GM21367 (cell line): ENCODE measurements at regions not wholly inside any gene's neighbourhood (a gene's known extent, or its start where the extent isn't known, plus 50 kb on each side); places are given as distances from the start of the nearest gene placed in this dataset.

Experiments
- ATAC-seq: cut with Tn5 transposase; IDR thresholded peaks from one replicate; pipeline ENCODE4 v1.9.1; 2021; ENCODE audit not compliant: unreplicated experiment

GRCh38 chr3:83092521-83093221 is 1331.2 kb upstream of the GBE1 start:
- no peak for ATAC-seq

- ATAC-seq, result no peak
Measured at GRCh38 chr3:83076041-83076440, 1314.6 kb upstream of the GBE1 start.

DNA sequence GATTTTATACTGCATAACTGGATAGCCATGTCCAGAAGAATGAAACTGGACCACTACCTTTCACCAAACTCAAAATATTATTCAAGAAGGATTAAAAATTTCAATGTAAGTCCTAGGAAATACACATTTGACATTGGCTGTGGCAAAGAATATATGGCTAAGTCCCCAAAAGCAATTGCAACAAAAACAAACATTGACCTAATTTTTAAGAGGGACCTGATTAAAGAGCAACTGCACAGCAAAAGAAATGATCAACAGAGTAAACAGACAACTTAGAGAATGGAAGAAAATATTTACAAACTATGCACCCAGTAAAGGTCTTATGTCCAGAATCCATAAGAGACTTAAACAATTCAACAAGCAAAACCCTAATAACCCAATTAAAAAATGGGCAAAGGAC is 1313.0 kb upstream of the GBE1 start:
- ATAC-seq, result no peak

DNA sequence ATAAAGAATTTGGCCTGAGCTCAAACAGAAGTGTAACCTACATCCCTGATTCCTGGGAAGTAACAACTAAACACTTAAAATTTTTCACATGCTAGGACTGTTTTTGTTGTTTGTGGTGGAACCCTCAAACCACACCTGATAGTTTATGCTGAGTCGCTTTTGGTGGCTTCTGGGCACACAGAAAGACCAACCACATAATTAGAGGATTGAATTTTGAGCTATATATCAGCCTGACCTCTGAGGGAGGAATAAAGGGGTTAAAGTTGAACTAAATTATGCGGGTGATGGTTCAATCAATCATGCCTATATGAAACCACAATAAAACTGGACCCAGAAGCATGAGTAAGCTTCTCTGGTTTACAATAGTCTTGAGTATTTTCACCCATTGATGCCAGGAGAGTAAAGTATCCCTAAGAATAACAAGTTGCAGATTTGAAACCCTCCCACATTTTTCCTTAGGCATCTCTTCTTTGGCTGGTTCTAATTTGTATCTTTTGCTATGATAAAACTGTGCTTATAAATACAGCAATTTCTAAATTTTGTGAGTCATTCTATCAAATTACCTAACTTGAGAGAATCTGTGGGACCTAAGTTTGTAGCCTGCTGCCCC is 1304.5 kb upstream of the GBE1 start:
- ATAC-seq, result no peak

DNA sequence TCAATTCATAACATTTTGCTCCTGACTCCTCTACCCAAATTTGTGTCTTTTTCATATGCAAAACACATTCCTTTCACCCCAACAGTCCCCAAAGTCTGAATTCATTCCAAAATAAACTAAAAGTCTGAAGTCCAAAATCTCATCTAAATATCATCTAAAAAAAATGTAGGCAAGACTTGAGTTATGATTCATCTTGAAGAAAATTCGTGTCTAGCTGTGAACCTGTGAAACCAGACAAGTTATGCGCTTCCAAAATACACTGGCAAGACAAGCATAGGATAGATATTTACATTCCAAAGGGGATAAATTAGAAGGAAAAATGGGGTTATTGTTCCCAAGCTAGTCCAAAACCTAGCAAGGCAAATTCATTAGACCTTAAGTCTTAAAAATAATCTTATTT is 1302.0 kb upstream of the GBE1 start:
- no peak for ATAC-seq

- no peak for ATAC-seq
Measured at GRCh38 chr3:83048556-83048955, 1287.1 kb upstream of the GBE1 start.

DNA sequence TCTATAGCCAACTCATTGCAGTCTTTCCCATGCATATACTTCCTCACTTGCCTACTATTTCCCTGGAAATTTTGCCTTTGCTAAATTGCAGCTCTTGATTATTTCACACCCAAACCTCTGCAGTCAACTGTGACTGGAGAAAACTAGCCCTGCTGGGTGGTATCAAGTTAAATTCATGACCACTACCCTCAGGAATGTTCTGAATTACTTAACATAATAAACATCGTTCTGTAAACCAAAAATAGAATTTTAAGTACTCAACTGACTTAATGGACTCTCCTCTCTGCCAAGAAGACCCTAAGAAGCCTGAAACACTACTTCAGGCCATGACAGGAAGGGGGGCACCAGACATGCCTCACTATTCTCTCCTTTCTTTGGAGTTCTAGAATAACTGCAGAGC is 1278.0 kb upstream of the GBE1 start:
- no peak for ATAC-seq

- ATAC-seq, result no peak
Measured at GRCh38 chr3:83035704-83036010, 1274.2 kb upstream of the GBE1 start.

- no peak for ATAC-seq
Measured at GRCh38 chr3:83034806-83035703, 1273.6 kb upstream of the GBE1 start.

- ATAC-seq, result no peak
Measured at GRCh38 chr3:83033133-83033532, 1271.7 kb upstream of the GBE1 start.

DNA sequence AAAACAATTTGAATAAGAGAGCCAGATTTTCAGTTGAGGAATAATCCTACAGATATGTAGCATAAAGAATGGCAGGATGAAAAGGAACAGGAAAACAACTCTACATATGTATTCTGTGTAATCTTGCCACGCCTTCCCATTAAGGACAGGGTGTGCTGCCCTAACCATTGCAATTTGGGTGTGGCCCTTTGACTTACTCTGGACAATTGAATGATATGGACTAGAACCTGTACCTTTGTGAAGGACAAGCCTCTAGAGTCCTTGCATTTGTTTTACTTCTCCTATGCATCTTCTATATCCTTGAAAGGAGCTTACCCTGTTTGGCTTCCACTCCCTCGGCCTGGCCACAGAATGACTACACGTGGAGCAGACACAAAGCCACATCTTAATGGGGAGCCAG is 1261.6 kb upstream of the GBE1 start:
- no peak for ATAC-seq

GRCh38 chr3:83011481-83011880 is 1250.0 kb upstream of the GBE1 start:
- no peak for ATAC-seq

DNA sequence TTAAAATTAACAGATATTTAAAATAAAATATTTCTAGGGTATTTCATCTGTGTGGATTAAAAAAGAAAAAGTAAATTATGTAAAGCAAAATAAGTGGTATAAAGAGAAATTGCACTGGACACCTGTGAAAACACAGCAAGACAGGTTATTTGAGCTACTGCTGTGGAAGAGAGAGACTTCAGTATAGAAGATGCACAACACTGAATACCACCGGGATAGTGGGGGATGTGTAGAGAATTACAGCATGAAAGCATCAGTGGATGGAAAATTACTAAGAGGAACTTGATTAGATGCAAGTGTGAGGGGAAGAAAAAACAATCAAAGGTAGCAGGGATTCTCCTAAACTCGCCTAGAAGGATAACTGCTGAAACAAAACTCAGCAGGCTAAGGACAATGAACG is 1242.5 kb upstream of the GBE1 start:
- no peak for ATAC-seq

GRCh38 chr3:83002869-83003445 is 1241.5 kb upstream of the GBE1 start:
- ATAC-seq, result no peak

DNA sequence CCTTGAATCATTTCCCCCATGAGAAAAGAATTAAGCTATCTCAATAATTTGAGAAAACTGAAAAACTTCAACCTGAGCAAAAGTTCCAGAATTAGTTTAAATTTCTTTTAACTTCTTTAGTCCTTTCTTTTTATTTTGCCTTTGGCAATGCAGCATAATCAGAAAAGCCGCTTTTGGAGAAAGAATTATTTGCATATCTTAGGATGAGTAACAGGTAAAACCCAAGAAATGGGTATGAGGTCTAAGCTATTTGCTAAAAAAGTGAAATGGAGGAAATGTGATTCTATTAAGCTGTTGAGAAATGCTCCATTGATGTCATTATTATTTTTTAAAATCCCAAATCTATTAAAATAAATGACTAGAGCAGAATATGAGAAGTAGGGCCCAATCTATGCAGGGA is 1238.3 kb upstream of the GBE1 start:
- ATAC-seq, result no peak

GRCh38 chr3:82978368-82978767 is 1216.9 kb upstream of the GBE1 start:
- no peak for ATAC-seq

- no peak for ATAC-seq
Measured at GRCh38 chr3:82977871-82978270, 1216.4 kb upstream of the GBE1 start.

DNA sequence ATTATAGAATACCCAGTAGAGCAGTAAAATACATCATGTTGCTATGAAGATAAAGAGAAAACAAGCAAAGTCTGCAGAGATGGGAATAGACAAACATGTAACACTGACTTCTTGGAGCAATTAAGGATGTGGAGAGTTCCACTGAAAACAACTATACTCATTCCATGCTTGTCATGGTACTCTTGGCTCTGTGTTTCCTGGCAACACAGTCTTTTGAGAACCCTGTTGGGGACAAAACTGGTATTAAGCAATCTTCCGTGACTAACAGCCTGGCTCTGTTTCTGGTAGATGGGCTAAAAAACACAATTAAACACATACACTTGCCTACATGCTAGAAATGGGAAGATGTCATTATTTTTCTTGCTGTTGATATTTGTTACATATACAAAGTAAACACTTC is 1212.3 kb upstream of the GBE1 start:
- ATAC-seq, result no peak

DNA sequence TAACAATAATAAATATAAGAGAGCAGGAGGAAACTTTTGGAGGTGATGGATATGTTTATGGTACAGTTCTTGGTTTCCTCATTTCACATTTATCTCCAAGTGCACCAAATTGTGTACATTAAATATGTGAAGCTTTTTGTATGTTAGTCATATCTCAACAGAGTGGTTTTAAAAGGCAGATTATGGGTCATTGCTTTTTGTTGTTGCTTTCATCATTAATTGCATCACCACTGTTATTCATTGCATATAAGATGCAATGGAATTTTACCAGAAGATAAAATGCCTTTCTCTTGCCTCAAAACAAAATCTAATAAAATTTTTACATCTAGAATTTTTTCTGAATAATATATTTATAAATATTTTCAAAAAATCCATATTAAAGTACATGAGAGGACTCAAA is 1198.9 kb upstream of the GBE1 start:
- no peak for ATAC-seq

- ATAC-seq, result no peak
Measured at GRCh38 chr3:82957696-82958095, 1196.3 kb upstream of the GBE1 start.

DNA sequence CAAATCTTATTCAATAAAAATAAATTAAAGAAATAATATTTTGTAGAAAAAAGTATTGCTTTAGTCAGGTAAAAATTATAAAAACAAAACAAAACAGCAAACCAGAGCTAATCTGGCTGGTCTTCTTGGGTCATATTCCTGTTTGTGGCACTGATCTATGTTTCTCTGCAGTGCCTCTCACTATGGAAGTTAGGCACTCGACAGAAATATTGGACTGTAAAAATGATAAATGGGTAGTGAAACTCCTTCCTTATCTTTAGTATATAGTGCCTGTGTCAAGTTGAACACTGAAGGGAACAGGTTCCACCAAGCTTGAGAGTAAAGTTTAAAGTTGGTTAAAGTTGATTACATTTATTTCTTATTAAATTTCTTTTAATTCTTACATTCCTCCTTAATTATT is 1195.6 kb upstream of the GBE1 start:
- ATAC-seq, result no peak

DNA sequence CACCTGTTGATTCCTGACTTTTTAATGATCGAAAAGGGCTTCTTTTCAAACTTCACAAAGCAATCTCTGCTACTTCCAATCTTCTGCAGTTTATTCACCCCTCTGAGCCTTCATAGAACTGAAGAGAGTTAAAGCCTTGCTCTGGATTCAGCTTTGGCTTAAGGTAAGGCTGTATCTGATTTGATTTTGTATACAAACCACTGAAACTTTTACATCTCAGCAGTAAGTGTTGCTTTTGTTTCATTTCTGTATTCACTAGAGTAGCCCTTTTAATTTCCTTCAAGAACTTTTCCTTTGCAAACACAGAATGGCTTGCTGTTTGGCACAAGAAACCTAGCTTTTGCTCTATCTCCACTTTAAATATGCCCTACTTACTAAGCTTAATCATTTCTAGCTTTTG is 1193.0 kb upstream of the GBE1 start:
- no peak for ATAC-seq
